ENCODE measurements at regions not wholly inside any gene's neighbourhood (a gene's known extent, or its start where the extent isn't known, plus 50 kb on each side); places are given as distances from the start of the nearest gene placed in this dataset.

DNA sequence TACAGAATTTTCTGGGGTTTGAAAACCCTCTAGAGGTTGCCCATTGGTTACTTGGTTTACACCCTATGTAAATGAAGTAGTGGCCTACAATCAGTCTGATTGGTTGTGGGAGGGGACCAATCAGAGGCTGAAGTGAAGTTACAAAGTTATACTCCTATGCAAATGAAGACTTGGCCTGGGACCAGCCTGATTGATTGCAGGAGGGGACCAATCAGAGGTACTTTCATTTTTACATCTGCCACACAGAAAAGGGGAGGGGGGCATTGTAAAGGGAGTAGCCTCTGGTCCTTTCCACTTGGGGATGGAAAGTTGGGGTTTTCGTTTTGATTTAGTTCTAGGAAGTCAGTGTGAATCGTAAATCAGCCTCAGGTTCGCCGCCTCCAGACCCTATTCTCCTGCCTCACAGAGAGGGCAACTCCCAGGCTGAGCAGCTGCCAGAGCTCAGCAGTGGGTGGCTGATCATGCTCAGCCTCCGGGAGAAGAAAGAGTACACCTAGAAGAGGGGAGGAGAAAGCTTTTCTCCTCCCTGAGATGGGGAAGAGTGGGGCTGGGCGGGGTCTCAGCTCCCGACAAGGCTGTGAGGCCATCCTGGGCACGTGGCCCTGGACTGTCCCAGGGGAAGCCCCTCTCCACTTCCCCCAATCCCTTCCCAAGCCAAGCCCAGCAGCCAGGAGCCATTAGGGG, 372.5 kb downstream of the GALR1 start:
- H3K9me3 ChIP-seq: no peaks in the 10 kb centered on the region
- intact Hi-C loops (cut with DNase I; ENCODE audit: low total_unique reads): no loop called here
- 57 to 77% (median 69%) methylated on average over 8 of the region's 8 CpGs for WGBS, 5 donors
- no peak overlapping the region for H3K4me3 ChIP-seq
- no peaks in the 10 kb centered on the region for H3K36me3 ChIP-seq
- H3K4me1 ChIP-seq: peaks cover 0 to 4% (median 0%) of the 10 kb centered on the region in 4 donors
- TF ChIP-seq EP300 (IDR thresholded peaks at IDR 0.05): no peak
- TF ChIP-seq POLR2A (IDR thresholded peaks at IDR 0.05): no peak
- TF ChIP-seq POLR2AphosphoS5 (IDR thresholded peaks at IDR 0.05): no peak
- TF ChIP-seq, protein P1, sequence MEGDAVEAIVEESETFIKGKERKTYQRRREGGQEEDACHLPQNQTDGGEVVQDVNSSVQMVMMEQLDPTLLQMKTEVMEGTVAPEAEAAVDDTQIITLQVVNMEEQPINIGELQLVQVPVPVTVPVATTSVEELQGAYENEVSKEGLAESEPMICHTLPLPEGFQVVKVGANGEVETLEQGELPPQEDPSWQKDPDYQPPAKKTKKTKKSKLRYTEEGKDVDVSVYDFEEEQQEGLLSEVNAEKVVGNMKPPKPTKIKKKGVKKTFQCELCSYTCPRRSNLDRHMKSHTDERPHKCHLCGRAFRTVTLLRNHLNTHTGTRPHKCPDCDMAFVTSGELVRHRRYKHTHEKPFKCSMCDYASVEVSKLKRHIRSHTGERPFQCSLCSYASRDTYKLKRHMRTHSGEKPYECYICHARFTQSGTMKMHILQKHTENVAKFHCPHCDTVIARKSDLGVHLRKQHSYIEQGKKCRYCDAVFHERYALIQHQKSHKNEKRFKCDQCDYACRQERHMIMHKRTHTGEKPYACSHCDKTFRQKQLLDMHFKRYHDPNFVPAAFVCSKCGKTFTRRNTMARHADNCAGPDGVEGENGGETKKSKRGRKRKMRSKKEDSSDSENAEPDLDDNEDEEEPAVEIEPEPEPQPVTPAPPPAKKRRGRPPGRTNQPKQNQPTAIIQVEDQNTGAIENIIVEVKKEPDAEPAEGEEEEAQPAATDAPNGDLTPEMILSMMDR (IDR thresholded peaks at IDR 0.05): no peak
- H3K27ac ChIP-seq: no peak overlapping the region
- H3K27me3 ChIP-seq: no peaks in the 10 kb centered on the region
- DNase-seq: no peak

DNA sequence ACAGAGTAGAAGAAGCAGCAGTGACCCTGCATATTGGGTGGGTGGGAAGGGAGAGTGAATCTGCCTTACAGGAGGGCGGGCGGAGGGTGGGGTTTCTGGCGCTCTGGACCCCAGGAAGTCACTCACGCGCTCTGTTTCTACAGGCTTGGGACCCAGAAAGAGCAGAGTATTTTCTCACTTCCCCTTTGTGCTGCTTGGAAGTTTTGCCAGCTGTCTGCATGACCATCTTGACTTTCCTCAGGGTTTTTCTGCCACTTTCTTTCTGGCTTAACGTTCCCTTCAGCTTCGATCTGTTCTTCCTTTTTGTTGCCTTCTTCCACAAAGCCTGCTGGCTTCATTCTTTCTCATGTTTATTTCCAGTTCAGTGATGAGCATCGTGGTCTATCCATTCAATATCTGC, 383.1 kb downstream of the GALR1 start:
- no peak for TF ChIP-seq POLR2AphosphoS5 (IDR thresholded peaks at IDR 0.05)
- TF ChIP-seq POLR2A (IDR thresholded peaks at IDR 0.05): no peak
- intact Hi-C loops (cut with DNase I; ENCODE audit: low total_unique reads): no loop called here
- H3K36me3 ChIP-seq: no peaks in the 10 kb centered on the region
- no peak overlapping the region for H3K4me3 ChIP-seq
- no peak for DNase-seq
- H3K9me3 ChIP-seq: peaks cover 0 to 12% (median 3%) of the 10 kb centered on the region in 4 donors
- H3K27me3 ChIP-seq: no peaks in the 10 kb centered on the region
- H3K27ac ChIP-seq: no peak overlapping the region
- H3K4me1 ChIP-seq: no peaks in the 10 kb centered on the region
- 65 to 81% (median 75%) methylated on average over 8 of the region's 8 CpGs for WGBS, 5 donors

DNA sequence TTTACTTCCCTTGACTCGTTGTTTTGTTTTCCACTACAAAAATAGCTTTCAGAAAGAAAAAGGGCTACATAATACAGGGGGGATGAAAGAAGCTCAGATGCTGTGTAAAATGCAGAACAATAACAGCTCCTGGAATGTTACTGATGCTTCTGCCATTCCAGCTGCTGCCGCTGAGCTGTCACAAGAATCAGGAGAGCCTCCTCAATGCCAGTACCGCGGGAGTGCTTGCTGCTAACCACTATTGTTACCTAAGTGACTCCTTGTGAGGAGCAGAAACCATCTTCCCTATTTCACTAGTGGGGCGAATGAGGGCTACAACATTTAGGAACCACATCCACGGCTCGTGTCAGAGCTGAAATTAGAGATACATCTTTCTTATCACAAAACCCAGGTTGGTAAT, 384.8 kb downstream of the GALR1 start:
- 68 to 84% (median 79%) methylated on average over 7 of the region's 7 CpGs for WGBS, 5 donors
- intact Hi-C loops (cut with DNase I; ENCODE audit: low total_unique reads): no loop called here
- Histone ChIP-seq H3K4me1 (no peaks in the 10 kb centered on the region), H3K9me3 (peaks cover 0 to 12% (median 3%) of the 10 kb centered on the region in 4 donors), H3K36me3 (no peaks in the 10 kb centered on the region), H3K27ac (no peak overlapping the region), H3K27me3 (no peaks in the 10 kb centered on the region), H3K4me3 (no peak overlapping the region)
- DNase-seq: no peak
- no peak for TF ChIP-seq EP300 (IDR thresholded peaks at IDR 0.05)
- TF ChIP-seq, protein P1 (IDR thresholded peaks at IDR 0.05): no peak
- no peak for TF ChIP-seq POLR2AphosphoS5 (IDR thresholded peaks at IDR 0.05)

DNA sequence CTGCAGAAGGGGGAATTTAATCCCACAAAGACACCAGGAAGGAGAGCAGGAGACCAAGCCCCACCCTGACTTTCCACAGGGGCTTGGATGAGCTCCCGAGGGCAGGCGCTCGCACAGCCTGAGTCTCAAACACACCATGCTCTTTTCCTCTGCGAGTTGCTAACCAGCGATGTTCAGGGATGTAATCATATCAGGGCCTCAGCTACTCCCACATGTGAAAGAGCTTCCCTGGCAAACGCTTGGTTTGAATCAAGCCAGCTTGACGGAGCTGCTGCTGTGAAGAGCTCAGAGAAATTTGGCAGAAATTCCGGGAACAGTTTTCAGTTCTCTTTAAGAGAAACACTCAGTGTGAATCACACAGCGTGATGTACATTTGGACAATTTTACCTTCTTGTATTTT, 385.8 kb downstream of the GALR1 start:
- 57 to 77% (median 72%) methylated on average over 9 of the region's 9 CpGs for WGBS, 5 donors

DNA sequence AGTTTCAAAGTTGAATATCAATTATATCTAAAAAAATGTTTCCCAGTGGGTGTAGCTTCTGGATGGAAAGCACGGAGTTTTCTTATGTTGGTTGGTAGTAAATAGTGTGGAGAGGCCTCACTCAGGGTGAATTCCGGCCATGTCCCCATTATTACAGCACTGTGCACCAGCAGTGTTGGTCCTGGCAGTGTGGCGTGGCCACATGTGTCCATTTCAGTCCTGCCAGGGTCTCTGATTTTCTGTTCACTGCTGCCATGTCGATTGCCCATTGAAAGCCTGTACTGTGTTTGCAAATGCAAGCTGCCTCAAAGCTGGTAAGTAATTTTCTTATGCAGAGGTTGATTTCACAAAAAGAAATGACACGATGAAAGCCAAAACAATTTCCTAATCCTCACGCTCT, 386.2 kb downstream of the GALR1 start:
- no peak for TF ChIP-seq POLR2A (IDR thresholded peaks at IDR 0.05)
- TF ChIP-seq EP300 (IDR thresholded peaks at IDR 0.05): no peak
- TF ChIP-seq, protein P1 (IDR thresholded peaks at IDR 0.05): no peak
- TF ChIP-seq POLR2AphosphoS5 (IDR thresholded peaks at IDR 0.05): no peak
- H3K27me3 ChIP-seq: no peaks in the 10 kb centered on the region
- H3K27ac ChIP-seq: peak overlapping the region in 2 of 5 donors; percentile 18 to 51
- intact Hi-C loops (cut with DNase I; ENCODE audit: low total_unique reads): no loop called here
- H3K4me3 ChIP-seq: no peak overlapping the region
- DNase-seq: no peak
- 61 to 76% (median 69%) methylated on average over 6 of the region's 6 CpGs for WGBS, 5 donors
- H3K36me3 ChIP-seq: no peaks in the 10 kb centered on the region
- H3K4me1 ChIP-seq: no peaks in the 10 kb centered on the region
- H3K9me3 ChIP-seq: peaks cover 0 to 12% (median 3%) of the 10 kb centered on the region in 4 donors

More for the DNA sequence above, 385.8 kb downstream of the GALR1 start:
- TF ChIP-seq POLR2A (IDR thresholded peaks at IDR 0.05): no peak
- peak in 1 of 3 donors; percentile 22 for TF ChIP-seq POLR2AphosphoS5 (IDR thresholded peaks at IDR 0.05)
- no peaks in the 10 kb centered on the region for H3K36me3 ChIP-seq
- no peaks in the 10 kb centered on the region for H3K4me1 ChIP-seq
- H3K9me3 ChIP-seq: peaks cover 0 to 12% (median 3%) of the 10 kb centered on the region in 4 donors
- H3K27me3 ChIP-seq: no peaks in the 10 kb centered on the region
- H3K27ac ChIP-seq: peak overlapping the region in 2 of 5 donors; percentile 18 to 51
- intact Hi-C loops (cut with DNase I; ENCODE audit: low total_unique reads): no loop called here
- no peak overlapping the region for H3K4me3 ChIP-seq
- DNase-seq: peak in 1 of 2 donors; percentile 87
